ENCODE measurements at regions not wholly inside any gene's neighbourhood (a gene's known extent, or its start where the extent isn't known, plus 50 kb on each side); places are given as distances from the start of the nearest gene placed in this dataset.

GRCh38 chr6:121499666-121500065, 64.2 kb downstream of the GJA1 start:
- DNase-seq (ENCODE audit: low read depth): no peak

GRCh38 chr6:121503589-121503991, 68.1 kb downstream of the GJA1 start:
- no peak for DNase-seq (ENCODE audit: low read depth)

DNA sequence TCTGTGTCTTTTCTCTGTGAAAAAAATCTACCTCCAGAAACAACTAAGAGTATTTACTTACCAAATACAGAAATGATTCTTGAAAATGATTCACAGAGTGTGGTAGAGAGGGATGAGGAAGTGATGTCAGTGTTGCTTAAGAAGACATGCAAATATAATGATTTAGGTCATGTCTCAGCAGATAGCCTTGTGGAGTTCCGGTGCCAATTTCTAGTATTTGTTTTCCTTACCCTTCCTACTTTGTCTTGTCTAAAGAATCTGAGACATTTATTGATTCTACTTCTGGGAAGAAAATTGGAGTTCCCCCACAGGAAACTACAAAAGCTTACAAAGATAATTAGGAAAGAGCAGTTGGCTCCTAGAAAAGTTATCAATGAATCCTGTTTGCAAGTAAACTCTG, 68.8 kb downstream of the GJA1 start:
- DNase-seq (ENCODE audit: low read depth): peak; percentile 78

GRCh38 chr6:121505284-121505683, 69.8 kb downstream of the GJA1 start:
- no peak for DNase-seq (ENCODE audit: low read depth)

- peak; percentile 71 for DNase-seq (ENCODE audit: low read depth)
These were observed 71.6 kb downstream of the GJA1 start for GRCh38 chr6:121506761-121507754.

DNA sequence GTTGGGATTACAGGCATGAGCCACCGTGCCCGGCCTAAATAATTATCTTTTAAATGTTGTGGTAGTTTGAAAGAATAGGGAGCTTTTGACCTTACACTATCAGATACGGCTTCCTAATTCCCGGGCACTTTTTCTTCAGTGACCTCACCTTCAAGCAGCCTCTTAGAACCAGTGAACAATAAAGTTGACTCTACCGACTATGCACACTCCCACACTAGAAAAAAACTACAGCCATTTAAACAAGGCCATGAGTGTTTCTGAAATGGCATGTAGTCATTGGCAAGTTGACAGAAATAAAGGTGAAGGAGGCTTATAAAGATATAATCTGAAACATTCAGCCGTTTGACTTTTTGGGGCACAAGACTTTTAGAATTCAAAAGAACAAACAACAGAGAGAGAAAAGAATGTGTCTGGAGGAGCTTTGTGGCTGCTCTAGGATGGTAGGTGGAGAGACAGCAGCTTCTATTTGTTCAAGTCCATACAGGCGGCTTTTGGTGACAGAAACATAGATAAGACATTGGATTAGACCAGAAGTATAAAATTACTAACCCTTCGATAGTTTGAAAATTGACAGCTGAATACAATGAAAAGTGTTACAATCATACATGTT, 75.2 kb downstream of the GJA1 start:
- DNase-seq (ENCODE audit: low read depth): no peak

DNA sequence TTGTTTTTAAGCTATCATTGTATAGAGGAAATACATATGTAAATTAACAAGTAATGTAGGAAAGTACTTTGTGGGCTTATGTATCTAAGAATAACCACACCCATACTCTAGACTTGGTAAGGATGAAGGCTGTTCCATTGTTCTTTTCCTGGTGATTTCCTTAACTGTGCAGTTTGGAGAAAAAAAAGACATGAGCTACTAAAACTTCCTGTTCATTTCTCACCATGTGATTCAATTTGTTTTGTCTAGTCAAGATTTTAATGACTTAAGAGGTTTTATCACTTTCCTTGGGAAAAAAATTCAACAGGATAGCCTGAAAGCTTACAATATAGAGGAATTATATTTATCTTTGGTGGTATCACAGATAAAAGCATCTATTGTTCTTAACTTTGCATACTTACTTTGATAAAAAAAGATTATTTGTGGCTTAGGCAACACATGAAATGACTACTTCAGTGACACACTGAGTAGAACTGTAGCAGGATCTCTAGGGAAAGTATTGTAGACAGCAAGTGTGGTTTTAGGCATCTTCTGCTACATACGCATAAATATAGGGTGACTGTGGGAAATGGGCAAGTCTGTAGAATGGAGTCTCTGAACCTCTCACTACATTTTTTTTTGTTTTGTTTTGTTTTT, 80.3 kb downstream of the GJA1 start:
- no peak for DNase-seq (ENCODE audit: low read depth)

GRCh38 chr6:121516331-121516730, 80.9 kb downstream of the GJA1 start:
- no peak for DNase-seq (ENCODE audit: low read depth)

- peak; percentile 83 for DNase-seq (ENCODE audit: low read depth)
These were observed 85.1 kb downstream of the GJA1 start for GRCh38 chr6:121520337-121521163.

- no peak for DNase-seq (ENCODE audit: low read depth)
These were observed 85.7 kb downstream of the GJA1 start for GRCh38 chr6:121521164-121521555.

- peak; percentile 80 for DNase-seq (ENCODE audit: low read depth)
These were observed 86.8 kb downstream of the GJA1 start for GRCh38 chr6:121522265-121522664.

DNA sequence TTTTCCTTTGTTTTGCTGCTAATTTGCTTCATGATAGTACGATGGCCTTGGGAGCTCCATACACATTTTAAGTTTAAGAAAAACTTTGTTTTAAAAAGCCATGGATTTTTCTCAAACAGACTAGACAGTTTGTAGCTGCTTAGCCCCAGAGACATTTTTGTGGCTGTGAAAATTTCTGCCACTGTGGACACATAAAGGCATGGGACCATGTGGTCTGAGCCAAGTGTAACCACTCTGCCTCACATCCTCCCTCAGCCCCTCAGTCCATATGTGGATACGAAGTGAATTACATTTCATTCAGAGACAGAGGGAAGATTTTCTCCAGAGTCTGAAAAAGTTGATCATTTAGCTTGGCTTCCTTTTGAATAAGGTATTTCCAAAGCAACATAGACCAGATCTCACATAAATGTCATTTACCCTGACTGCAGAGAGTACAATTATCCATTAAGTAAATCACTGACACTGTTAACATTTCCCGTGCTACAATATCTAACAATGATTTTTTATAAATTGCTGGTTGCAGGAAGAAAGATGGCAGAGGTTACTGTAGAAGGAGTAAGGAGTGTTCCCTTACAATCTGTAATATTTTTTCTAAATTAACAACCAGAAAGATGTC, 87.4 kb downstream of the GJA1 start:
- DNase-seq (ENCODE audit: low read depth): no peak

DNA sequence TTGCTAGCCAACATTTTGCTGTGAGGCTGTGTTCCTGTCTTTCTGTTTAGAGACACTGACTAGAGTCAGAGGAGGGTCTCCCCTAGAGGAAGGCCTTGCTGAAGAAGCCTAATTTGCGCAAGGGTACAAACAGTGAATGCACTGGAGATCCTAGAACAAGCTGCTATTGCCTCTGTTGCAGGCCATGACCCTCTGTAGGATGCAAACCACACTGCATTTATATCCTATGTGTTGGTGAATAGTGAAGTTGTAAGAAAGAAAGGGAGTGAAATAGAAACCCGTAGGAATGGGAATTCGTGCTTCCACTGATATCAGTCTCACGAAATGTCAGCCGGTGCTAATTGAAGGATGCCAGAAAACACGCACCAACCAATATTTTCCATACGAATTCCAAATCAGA, 88.2 kb downstream of the GJA1 start:
- no peak for DNase-seq (ENCODE audit: low read depth)

DNA sequence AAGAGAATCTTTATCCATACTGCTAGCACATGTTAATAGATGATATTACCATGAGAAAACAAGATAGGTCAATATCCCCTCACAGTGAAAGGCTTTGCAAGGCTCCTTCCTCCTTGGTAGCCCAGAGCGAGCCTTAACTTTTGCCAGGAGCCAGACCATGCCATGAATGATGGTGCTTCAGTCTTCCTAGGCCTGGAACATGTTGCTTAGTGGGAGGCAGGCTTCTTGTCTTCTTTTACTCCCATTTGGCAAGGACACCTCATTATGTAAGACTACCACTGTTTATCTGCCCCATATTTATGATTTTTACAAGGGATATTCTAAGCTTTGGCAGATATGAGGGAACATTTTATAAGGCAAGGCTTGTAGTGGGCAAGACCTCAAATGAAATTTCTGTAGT, 90.8 kb downstream of the GJA1 start:
- no peak for DNase-seq (ENCODE audit: low read depth)

DNA sequence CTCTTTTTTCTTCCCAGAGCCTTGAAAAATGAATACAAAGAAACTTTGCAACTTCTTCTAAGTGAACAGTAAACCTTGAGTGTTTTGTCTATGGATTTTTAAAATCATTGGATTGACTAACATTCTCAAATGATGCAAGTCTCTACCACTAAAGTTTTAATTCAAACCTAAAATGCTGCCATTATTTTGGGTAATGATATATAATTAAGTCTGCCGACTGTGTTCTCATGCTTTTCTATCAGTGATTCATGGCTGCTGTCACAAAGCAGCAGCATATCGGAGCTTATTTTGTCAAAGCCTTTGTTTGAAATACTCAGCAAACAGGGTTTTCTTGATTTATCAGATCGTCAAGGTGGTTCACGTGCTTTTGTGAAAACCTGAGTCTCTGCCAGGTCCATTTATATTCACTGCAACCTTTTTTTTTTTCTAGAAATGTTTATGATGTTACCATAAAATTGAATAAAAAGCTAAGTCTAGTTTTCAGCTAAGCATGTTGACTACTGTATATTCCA, 96.3 kb downstream of the GJA1 start:
- DNase-seq (ENCODE audit: low read depth): no peak

DNA sequence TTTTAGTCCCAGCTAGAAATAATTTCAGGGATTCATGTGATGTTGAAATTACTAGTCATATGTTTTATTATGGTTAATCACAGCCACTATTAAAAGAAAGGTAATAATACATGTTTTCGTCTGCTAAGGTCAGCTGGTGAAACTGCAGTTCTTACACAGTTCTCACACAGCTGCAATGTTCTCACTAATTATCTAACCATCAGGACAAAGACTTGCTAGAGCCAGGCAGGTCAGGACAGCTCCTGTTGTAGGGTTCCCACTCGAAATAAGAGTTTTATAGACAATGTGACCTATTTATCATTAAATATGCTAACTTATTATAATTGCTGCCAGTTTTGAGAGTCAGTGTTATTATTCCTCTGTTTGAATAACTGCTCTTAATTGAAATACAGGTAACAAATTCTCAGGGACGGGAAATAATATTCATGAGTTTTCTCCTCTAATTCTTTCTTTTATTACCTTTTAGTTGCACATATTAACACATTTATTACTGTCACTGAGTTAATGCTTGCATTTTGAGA, 97.9 kb downstream of the GJA1 start:
- no peak for DNase-seq (ENCODE audit: low read depth)

GRCh38 chr6:121535777-121536176, 100.3 kb downstream of the GJA1 start:
- DNase-seq (ENCODE audit: low read depth): no peak

DNA sequence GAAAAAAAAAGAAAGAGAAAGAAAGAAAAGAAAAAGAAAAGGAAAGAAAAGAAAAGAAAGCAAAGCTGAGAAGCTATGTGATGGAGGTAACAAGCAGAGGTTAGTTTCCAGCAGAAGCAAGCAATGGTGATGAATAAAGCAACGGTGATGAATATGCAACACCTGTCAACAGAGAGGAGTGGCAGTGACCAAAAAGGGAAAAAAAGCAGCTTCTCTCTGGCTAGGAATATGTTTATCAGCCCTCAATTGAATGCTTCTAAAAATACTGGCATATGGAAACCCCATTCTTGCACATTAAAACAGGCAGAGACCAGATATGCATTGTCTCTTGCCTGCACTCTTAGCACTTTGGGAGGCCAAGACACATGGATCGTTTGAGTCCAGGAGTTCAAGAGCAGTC, 100.9 kb downstream of the GJA1 start:
- no peak for DNase-seq (ENCODE audit: low read depth)

DNA sequence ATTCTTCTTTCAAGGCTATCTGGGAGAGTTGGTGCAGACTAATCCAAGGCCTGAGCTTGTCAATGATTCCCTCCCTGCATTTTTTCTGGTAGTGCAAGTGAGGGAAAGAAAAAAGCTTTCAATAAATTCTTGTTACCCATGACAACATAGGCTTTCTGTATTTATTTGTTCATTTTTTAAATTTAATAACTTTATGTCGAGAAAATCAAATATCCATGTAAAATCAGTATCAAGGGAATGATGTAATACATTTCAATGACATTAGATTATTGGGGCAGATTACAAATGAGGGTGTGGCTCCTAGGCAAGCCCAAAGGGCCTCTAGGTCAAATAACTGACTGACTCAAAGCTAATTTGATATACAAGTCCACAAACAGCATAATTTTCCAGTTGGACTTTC, 104.0 kb downstream of the GJA1 start:
- DNase-seq (ENCODE audit: low read depth): no peak

GRCh38 chr6:121540210-121540609, 104.8 kb downstream of the GJA1 start:
- DNase-seq (ENCODE audit: low read depth): no peak

DNA sequence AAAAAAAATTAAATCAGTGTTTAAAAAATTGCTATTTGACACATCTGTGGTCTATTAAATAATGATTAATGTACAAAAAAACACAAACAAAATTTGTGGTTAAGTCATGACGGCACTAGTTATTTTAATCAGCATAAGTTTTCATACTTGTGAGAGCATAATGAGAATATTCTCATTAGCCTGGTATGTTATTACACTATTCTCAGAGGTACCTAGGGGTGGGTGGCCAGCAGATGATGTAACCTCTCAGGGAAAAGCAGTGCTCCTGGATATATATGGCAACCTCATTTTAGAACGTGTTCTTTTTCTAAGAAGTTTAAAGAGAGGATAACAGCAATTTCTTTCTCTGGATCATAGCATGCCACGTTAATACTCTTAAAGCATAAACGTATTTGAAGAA, 109.2 kb downstream of the GJA1 start:
- DNase-seq (ENCODE audit: low read depth): no peak
